ENCODE measurements at regions not wholly inside any gene's neighbourhood (a gene's known extent, or its start where the extent isn't known, plus 50 kb on each side); places are given as distances from the start of the nearest gene placed in this dataset.

- ChIA-PET CTCF (no interaction called here), POLR2A (interaction anchor here (0.6 kb wide), 1 partner anchor 424 kb away, joined by 3 read pairs; no protein-coding TSS in a partner anchor)
- Mint-ChIP-seq H3K9me3 (ENCODE audit: unreplicated experiment) (no peaks in the 10 kb centered on the region), H3K4me1 (ENCODE audit: low read depth, unreplicated experiment) (peaks cover 6% of the 10 kb centered on the region), H3K36me3 (ENCODE audit: insufficient read depth, unreplicated experiment) (no peaks in the 10 kb centered on the region), H3K4me3 (ENCODE audit: unreplicated experiment) (no peak overlapping the region), H3K27me3 (ENCODE audit: insufficient read depth, unreplicated experiment) (peaks cover 7% of the 10 kb centered on the region), H3K27ac (ENCODE audit: unreplicated experiment) (no peak overlapping the region)
- no peaks in the 10 kb centered on the region for H3K9me3 ChIP-seq
- BruUV-seq (replicated peaks), result no TSS peak
- peaks cover 8% of the 10 kb centered on the region for H3K4me1 ChIP-seq
- intact Hi-C loops (cut with micrococcal nuclease; ENCODE audit: unreplicated experiment), result no loop called here
- no peak for TF ChIP-seq CTCF (IDR thresholded peaks at IDR 0.05; ENCODE audit: insufficient read depth in 1 of 2, low read depth in 1 of 2, low read length in 1 of 2, severe bottlenecking in 1 of 2, unreplicated experiment in 1 of 2)
- no peaks in the 10 kb centered on the region for H3K36me3 ChIP-seq (ENCODE audit: control insufficient read depth, insufficient read depth, low read length)
- H3K4me3 ChIP-seq (ENCODE audit: low read depth, low read length), result no peak overlapping the region
- no peaks in the 10 kb centered on the region; the same call in 1 of the 2 replicates for H3K27me3 ChIP-seq (replicated peaks; ENCODE audit: control insufficient read depth, insufficient read depth, low read length)
- DNase-seq, result no peak
These were observed 115.8 kb downstream of the CAPZA3 start for GRCh38 chr12:18853570-18854366.

- Histone ChIP-seq H3K27me3 (replicated peaks; ENCODE audit: control insufficient read depth, insufficient read depth, low read length) (no peaks in the 10 kb centered on the region; the same call in 1 of the 2 replicates), H3K36me3 (ENCODE audit: control insufficient read depth, insufficient read depth, low read length) (no peaks in the 10 kb centered on the region), H3K4me3 (ENCODE audit: low read depth, low read length) (no peak overlapping the region), H3K4me1 (no peaks in the 10 kb centered on the region), H3K9me3 (no peaks in the 10 kb centered on the region)
- Mint-ChIP-seq H3K4me3 (ENCODE audit: unreplicated experiment) (no peak overlapping the region), H3K27ac (ENCODE audit: unreplicated experiment) (no peak overlapping the region), H3K27me3 (ENCODE audit: insufficient read depth, unreplicated experiment) (peaks cover 15% of the 10 kb centered on the region), H3K9me3 (ENCODE audit: unreplicated experiment) (no peaks in the 10 kb centered on the region), H3K36me3 (ENCODE audit: insufficient read depth, unreplicated experiment) (no peaks in the 10 kb centered on the region), H3K4me1 (ENCODE audit: low read depth, unreplicated experiment) (no peaks in the 10 kb centered on the region)
- no peak for TF ChIP-seq CTCF (IDR thresholded peaks at IDR 0.05; ENCODE audit: insufficient read depth in 1 of 2, low read depth in 1 of 2, low read length in 1 of 2, severe bottlenecking in 1 of 2, unreplicated experiment in 1 of 2)
- ChIA-PET CTCF (no interaction called here), POLR2A (no interaction called here)
- intact Hi-C loops (cut with micrococcal nuclease; ENCODE audit: unreplicated experiment), result no loop called here
- no peak for DNase-seq
- BruUV-seq (replicated peaks), result no TSS peak
These were observed 119.7 kb downstream of the CAPZA3 start for GRCh38 chr12:18857656-18858055.

GRCh38 chr12:18859400-18859799 is 121.5 kb downstream of the CAPZA3 start:
- H3K27ac Mint-ChIP-seq (ENCODE audit: unreplicated experiment), result no peak overlapping the region
- Histone ChIP-seq H3K9me3 (no peaks in the 10 kb centered on the region), H3K36me3 (ENCODE audit: control insufficient read depth, insufficient read depth, low read length) (no peaks in the 10 kb centered on the region), H3K4me1 (no peaks in the 10 kb centered on the region), H3K27me3 (replicated peaks; ENCODE audit: control insufficient read depth, insufficient read depth, low read length) (no peaks in the 10 kb centered on the region; the same call in 1 of the 2 replicates), H3K4me3 (ENCODE audit: low read depth, low read length) (no peak overlapping the region)
- H3K36me3 Mint-ChIP-seq (ENCODE audit: insufficient read depth, unreplicated experiment), result no peaks in the 10 kb centered on the region
- TF ChIP-seq CTCF (IDR thresholded peaks at IDR 0.05; ENCODE audit: insufficient read depth in 1 of 2, low read depth in 1 of 2, low read length in 1 of 2, severe bottlenecking in 1 of 2, unreplicated experiment in 1 of 2), result no peak
- POLR2A ChIA-PET, result no interaction called here
- peaks cover 13% of the 10 kb centered on the region for H3K27me3 Mint-ChIP-seq (ENCODE audit: insufficient read depth, unreplicated experiment)
- no peaks in the 10 kb centered on the region for H3K9me3 Mint-ChIP-seq (ENCODE audit: unreplicated experiment)
- intact Hi-C loops (cut with micrococcal nuclease; ENCODE audit: unreplicated experiment), result no loop called here
- CTCF ChIA-PET, result no interaction called here
- no peak overlapping the region for H3K4me3 Mint-ChIP-seq (ENCODE audit: unreplicated experiment)
- no TSS peak for BruUV-seq (replicated peaks)
- DNase-seq, result no peak
- no peaks in the 10 kb centered on the region for H3K4me1 Mint-ChIP-seq (ENCODE audit: low read depth, unreplicated experiment)
